Iris pigment epithelial cell (primary cell): ENCODE measurements at regions not wholly inside any gene's neighbourhood (a gene's known extent, or its start where the extent isn't known, plus 50 kb on each side); places are given as distances from the start of the nearest gene placed in this dataset.
A peak's percentile ranks its signal among the peaks of the same experiment; 100 is the strongest.

Source experiments
- DNase-seq: peaks from one replicate; pipeline ENCODE4 v3.0.0-alpha.2; 2011; ENCODE audit warnings: low read depth

GRCh38 chr9:116039312-116039711 is 114.3 kb upstream of the PAPPA start:
- DNase-seq: no peak

DNA sequence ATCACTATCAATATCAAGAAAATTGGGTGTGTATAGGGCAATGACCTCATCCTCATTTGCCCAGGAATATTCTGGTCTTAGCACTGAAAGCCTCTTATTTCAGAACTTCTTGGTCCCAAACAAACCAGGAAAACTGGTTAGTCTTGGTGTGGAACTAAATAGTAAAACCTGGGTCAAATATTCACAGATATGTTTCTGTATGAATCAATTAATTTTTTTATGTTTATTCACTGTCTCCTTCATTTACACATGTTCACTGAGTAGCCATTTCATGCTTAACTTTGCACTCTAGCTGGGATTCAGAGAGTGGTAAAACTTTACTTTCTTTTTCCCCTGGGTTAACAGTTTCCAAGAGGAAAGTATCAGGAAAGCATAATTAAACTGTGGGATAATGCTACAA is 113.7 kb upstream of the PAPPA start:
- no peak for DNase-seq

GRCh38 chr9:116042321-116042720 is 111.3 kb upstream of the PAPPA start:
- no peak for DNase-seq

DNA sequence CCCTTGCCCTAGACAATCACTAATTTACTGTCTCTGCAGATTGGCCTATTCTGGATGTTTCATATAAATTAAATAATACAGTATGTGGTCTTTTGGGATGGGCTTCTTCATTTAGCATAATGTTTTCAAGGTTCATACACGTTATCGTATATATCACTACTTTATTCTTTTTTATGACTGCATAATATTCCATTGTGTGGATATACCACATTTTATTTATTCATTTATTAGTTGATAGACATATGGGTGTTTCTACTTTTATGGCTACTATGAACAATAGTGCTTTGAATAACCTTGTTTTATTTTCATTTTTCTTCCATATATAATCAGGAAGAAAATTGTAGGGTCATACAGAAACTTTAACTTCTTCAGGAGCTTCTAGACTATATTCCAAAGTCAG is 108.5 kb upstream of the PAPPA start:
- DNase-seq: no peak

GRCh38 chr9:116048081-116048480 is 105.5 kb upstream of the PAPPA start:
- DNase-seq: no peak

DNA sequence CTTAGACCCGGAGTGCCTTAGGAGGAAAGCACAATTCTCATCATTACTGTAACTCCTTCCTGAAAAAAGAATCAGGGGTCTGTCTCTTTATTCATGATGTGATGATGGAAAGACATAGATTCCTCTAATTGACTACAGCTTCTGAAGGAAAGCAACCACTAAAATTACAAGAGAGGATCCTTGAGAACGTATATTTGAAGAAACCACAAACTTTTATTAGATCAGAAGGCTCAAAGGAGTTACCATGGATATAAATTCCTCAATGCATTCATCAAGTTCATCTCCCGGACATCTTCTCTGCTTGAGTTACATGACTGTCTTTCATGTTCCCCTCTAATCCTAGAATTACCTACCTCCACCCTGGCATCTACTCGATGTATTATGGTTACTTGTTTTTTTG is 104.1 kb upstream of the PAPPA start:
- peak; percentile 55 for DNase-seq

DNA sequence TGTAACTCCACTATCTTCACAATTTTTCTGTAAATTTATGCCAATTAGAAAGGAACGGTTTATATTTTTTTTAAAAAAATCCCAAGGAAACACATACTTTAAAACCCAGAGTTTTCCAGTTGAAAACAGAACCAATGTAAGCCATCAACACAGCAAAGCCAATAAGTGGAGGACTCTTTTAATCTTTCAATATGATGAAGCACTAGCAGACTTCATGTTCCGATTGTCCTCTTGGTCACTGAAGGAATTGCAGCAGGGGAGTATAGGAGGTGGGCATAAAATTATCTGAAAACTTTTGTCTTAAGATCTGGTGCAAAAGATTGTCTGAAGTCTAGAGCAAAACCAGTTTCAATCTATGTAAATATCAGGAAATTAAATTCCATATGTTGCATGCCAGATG is 102.1 kb upstream of the PAPPA start:
- DNase-seq: no peak

DNA sequence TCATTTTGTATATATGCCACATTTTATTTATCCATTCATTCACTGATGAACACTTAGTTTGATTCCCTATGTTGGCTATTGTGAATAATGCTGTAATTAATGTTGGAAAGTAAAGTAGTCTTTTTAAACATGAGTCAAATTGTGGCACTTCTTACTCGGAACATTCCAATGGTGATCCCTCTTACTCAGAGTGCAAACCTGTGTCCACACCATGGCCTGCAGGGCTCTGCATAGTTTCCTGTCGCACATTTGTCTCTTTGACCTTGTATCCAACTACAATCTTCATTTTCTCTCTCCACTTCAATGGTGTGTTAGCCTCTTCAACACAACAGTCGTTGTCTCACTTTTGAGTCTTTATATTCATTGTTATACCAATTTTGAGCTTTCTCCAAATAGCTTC is 98.1 kb upstream of the PAPPA start:
- peak; percentile 38 for DNase-seq

- no peak for DNase-seq
Measured at GRCh38 chr9:116057371-116057770, 96.2 kb upstream of the PAPPA start.

GRCh38 chr9:116058421-116058820 is 95.2 kb upstream of the PAPPA start:
- DNase-seq: peak; percentile 44

DNA sequence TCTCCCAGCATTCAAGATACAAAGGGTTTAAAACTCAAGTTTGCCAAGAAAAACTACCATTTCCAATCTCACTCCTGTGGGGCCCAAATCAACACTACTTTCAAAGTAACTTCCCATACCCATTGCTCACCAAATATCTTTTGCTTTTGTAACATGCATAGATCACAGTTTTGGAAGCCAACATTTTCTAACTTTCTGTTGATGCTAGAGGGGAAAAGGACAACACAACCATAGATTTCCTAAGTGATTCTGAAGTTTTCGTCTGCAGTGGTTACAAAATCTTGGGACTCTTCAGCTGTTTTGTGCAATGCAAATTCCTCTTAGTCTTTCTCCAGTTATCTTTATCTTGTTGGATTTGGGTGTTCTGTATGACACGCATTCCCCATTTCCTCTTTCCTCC is 94.1 kb upstream of the PAPPA start:
- DNase-seq: peak; percentile 62

- DNase-seq: no peak
Measured at GRCh38 chr9:116060631-116061030, 93.0 kb upstream of the PAPPA start.

DNA sequence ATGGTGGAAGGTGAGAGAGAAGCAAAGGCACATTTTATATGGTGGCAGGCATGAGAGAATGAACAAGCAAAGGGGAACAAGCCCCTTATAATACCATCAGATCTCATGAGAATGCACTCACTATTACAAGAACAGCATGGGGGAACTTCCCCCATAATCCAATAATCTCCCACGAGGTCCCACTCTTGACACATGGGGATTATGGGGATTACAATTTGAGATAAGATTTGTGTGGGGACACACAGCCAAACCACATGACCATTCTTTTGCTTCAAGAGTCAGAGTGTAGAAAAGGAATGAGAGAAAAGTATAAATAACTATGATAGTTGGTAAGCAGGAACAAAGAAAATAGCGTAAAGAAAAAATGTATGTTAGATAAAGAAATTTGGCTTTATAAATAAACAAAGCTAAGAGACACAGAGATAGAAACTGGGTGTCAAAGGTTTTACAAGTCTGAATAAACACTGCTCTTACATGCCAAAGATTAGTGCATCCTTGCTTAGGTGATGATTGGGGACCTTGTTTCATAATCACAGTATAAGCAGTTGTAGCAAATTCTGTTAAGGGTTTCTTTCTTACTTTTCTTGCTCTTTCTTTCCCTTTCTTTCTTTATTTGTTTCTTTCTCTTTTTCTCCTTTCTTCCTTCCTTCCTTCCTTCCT is 91.9 kb upstream of the PAPPA start:
- DNase-seq: peak; percentile 64

DNA sequence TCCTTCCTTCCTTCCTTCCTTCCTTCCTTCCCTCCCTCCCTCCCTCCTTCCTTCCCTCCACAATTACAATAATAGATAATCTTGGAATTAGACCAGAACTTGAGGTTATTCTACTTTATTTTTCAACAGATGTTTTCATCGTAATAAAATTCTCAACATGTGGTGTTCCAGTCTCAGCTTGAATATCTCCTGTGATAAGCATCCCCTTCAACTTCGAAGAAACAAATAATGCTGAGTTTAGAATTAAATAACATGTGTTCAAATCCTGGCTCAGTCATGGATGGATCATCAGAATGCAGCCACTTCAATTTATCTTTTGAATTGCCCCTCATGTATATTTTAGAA is 91.4 kb upstream of the PAPPA start:
- no peak for DNase-seq

DNA sequence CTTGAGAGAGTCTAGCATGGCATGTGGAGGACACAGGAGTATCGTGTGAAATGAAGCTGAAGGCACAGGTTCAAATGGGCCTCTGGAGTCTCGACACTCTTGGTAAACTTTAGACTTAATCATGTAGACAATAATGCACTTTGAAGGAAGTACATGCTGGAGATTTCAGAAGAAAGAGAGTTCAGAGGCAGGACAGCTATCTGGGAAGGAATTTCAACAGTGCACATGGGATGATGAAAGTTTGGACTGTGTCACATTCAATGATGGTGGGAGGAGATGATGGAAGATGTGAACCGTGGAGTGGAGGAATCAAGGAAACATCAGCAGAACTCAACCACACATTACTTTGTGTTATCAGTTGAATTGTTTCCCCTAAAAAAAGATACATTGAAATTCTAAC is 88.6 kb upstream of the PAPPA start:
- peak; percentile 45 for DNase-seq

DNA sequence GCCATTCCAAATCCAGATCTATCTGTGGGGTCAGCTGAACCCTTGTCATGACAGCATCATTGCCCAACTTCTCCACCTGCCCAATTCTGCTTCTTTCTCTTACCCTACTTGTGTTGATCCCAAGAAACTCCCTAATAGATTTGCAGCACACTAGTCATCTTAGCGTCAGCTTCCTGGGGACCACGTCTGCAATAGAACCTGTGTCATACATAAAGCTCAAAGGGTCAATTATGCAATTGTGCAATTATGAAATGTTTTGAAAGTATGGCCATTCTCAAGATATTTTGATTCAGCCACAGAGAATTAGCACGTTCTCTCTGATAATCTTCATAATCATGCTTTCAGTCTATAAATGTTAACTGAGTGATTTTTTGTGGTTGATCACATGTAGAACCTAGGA is 87.4 kb upstream of the PAPPA start:
- peak; percentile 42 for DNase-seq

- no peak for DNase-seq
Measured at GRCh38 chr9:116067566-116067965, 86.0 kb upstream of the PAPPA start.

GRCh38 chr9:116070256-116070914 is 83.2 kb upstream of the PAPPA start:
- no peak for DNase-seq

GRCh38 chr9:116072046-116072445 is 81.5 kb upstream of the PAPPA start:
- DNase-seq: no peak

GRCh38 chr9:116073826-116074225 is 79.8 kb upstream of the PAPPA start:
- peak; percentile 58 for DNase-seq

GRCh38 chr9:116074658-116075057 is 78.9 kb upstream of the PAPPA start:
- peak; percentile 71 for DNase-seq

DNA sequence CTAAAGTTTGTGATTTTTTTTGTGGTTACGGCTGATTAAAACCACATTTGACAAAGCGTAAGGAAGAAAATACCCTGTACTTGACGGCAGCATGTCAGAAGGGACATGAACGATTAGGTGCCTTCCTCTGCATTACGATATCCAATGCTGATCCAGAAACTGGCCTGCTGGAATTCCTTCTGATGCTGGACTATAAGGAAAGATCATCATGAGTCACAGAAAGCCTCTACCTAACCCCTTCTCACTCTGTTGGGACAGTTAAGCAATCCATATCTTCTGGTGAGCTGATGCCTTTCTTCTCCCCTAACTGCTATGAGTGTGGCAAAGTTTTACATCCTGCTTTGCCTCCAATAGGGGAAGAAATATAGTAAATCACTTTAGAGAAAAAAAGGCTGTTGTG is 78.4 kb upstream of the PAPPA start:
- peak; percentile 87 for DNase-seq

DNA sequence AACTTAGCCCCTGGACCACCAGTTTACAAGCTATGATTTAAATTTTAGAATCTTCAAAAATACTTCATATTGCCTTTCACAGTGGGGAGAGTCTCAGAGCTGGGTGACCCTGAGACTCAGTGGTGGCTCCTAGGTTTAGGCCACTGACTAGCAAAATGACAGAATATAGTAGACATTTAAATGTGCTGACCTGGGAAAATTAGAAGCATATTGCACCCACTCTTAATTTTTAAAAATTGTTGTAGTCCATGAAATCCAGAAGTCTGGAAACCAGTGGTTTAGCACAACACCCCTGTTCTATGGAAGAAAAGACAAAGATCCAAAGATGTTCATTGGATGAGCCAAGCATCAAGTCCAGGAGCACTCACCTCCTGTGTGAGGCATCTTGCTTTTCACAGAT is 75.0 kb upstream of the PAPPA start:
- no peak for DNase-seq

DNA sequence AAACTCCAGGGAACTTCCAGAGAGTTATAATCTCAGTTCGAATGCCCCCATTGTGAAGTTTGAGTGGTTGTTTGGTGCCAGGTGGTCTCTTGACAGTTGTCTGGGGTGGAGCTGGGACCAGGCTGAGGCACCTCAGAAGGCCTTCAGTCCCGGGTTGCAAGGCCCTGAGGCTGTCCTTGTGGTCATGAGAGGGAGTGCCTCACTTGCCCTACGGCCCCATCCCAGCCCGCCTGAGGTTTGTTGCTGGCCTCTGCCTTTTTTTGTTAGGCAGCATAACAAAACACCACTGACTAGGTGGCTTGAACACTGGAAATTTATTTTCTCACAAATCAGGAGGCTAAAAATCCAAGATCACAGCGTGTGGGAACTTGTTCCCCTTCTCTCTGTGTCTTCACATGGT is 73.0 kb upstream of the PAPPA start:
- no peak for DNase-seq
